ENCODE measurements at regions not wholly inside any gene's neighbourhood (a gene's known extent, or its start where the extent isn't known, plus 50 kb on each side); places are given as distances from the start of the nearest gene placed in this dataset.
A peak's percentile ranks its signal among the peaks of the same experiment; 100 is the strongest.

DNA sequence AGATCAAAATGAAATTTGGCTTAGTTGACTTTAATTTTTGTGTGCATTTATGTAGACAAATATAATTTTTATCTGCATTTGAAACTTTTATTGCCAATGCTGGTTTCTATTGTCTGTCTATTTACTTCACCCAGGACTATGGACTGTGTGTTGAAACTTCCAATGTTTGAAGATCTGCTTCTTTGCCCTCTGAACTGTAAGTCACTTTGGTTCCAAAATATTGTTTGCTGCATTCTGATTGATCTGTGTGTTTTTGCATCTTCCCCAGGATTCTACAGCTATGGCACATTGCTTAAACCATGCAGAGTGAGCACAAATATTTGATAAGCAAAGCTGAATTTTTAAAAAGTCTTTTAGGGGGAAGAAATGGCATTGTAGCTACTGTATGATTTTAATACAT lies 131.0 kb upstream of the SOX5 start (continued):
- no peak for TF ChIP-seq NFAT5 (CRISPR knock-in tag; IDR thresholded peaks at IDR 0.05)
- TF ChIP-seq SRF (IDR thresholded peaks at IDR 0.05; ENCODE audit: low read depth, low read length), result no peak
- TF ChIP-seq ZKSCAN8 (CRISPR knock-in tag; IDR thresholded peaks at IDR 0.05; ENCODE audit: borderline replicate concordance), result peak; percentile 88
- TF ChIP-seq GABPA (IDR thresholded peaks at IDR 0.05; ENCODE audit: low read depth, low read length), result no peak
- TF ChIP-seq GABPA (CRISPR knock-in tag; IDR thresholded peaks at IDR 0.05; ENCODE audit: low read depth), result no peak
- TF ChIP-seq TBL1XR1 (IDR thresholded peaks at IDR 0.05; ENCODE audit: borderline replicate concordance, low read length, partially characterized antibody), result no peak
- TF ChIP-seq TEAD2 (CRISPR knock-in tag; IDR thresholded peaks at IDR 0.05), result no peak
- TF ChIP-seq ATF7 (IDR thresholded peaks at IDR 0.05), result no peak
- no peak; the same call in 1 of the 2 replicates for TF ChIP-seq ATF7 (CRISPR knock-in tag; IDR thresholded peaks at IDR 0.05)
- no peak for TF ChIP-seq DRAP1 (CRISPR knock-in tag; IDR thresholded peaks at IDR 0.05)
- TF ChIP-seq, protein P1, sequence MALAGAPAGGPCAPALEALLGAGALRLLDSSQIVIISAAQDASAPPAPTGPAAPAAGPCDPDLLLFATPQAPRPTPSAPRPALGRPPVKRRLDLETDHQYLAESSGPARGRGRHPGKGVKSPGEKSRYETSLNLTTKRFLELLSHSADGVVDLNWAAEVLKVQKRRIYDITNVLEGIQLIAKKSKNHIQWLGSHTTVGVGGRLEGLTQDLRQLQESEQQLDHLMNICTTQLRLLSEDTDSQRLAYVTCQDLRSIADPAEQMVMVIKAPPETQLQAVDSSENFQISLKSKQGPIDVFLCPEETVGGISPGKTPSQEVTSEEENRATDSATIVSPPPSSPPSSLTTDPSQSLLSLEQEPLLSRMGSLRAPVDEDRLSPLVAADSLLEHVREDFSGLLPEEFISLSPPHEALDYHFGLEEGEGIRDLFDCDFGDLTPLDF (CRISPR knock-in tag; IDR thresholded peaks at IDR 0.05), result no peak
- TF ChIP-seq ARNT2 (CRISPR knock-in tag; IDR thresholded peaks at IDR 0.05; ENCODE audit: low read depth), result no peak
- TF ChIP-seq MED13 (CRISPR knock-in tag; IDR thresholded peaks at IDR 0.05), result peak; percentile 82
- no peak for TF ChIP-seq SMC3 (IDR thresholded peaks at IDR 0.05; ENCODE audit: low read length)
- no peak for TF ChIP-seq HNRNPH1 (optimal IDR thresholded peaks at IDR 0.05; ENCODE audit: low read depth, low read length)
- TF ChIP-seq ZNF672 (CRISPR knock-in tag; IDR thresholded peaks at IDR 0.05), result no peak
- TF ChIP-seq ZNF383 (CRISPR knock-in tag; IDR thresholded peaks at IDR 0.05; ENCODE audit: borderline replicate concordance), result no peak
- TF ChIP-seq ZNF766 (CRISPR knock-in tag; IDR thresholded peaks at IDR 0.05; ENCODE audit: borderline replicate concordance), result no peak
- TF ChIP-seq TARDBP (CRISPR knock-in tag; IDR thresholded peaks at IDR 0.05), result peak; percentile 74; the same call in 1 of the 2 replicates
- TF ChIP-seq ZNF260 (CRISPR knock-in tag; IDR thresholded peaks at IDR 0.05; ENCODE audit: borderline replicate concordance, low read depth), result no peak
- no peak for TF ChIP-seq SMAD9 (CRISPR knock-in tag; IDR thresholded peaks at IDR 0.05)
- TF ChIP-seq MTERF4 (CRISPR knock-in tag; IDR thresholded peaks at IDR 0.05), result no peak
- peak; percentile 87 for TF ChIP-seq RARA (CRISPR knock-in tag; IDR thresholded peaks at IDR 0.05)
- no peak for TF ChIP-seq ZSCAN21 (CRISPR knock-in tag; IDR thresholded peaks at IDR 0.05; ENCODE audit: borderline replicate concordance)
- no peak for TF ChIP-seq ZNF17 (CRISPR knock-in tag; IDR thresholded peaks at IDR 0.05)
- TF ChIP-seq ZNF850 (CRISPR knock-in tag; conservative IDR thresholded peaks at IDR 0.05), result no peak
- TF ChIP-seq NFRKB (IDR thresholded peaks at IDR 0.05), result no peak
- TF ChIP-seq ATF7-NPFF (CRISPR knock-in tag; IDR thresholded peaks at IDR 0.05; ENCODE audit: low read depth), result no peak

All from HepG2 (cell line).